Hepatocyte (in vitro differentiated cells): ENCODE measurements at regions not wholly inside any gene's neighbourhood (a gene's known extent, or its start where the extent isn't known, plus 50 kb on each side); places are given as distances from the start of the nearest gene placed in this dataset.

ENCODE experiments used
- DNase-seq: peaks from one replicate; pipeline ENCODE4 v3.0.0-alpha.2; 2016; ENCODE audit warnings: low spot score
- H2AFZ ChIP-seq: fragments of 200-600 bp; sonication (generic); 2 replicates; pipeline ENCODE4 v1.6.0; 2016; ENCODE audit warnings: antibody characterized with exemption, mild to moderate bottlenecking
- H3K27ac ChIP-seq: fragments of 200-600 bp; sonication (generic); 2 replicates; pipeline ENCODE4 v1.5.1; 2016; ENCODE audit warnings: mild to moderate bottlenecking
- H3K27me3 ChIP-seq: fragments of 200-600 bp; sonication (generic); 2 replicates; pipeline ENCODE4 v1.6.1; 2016
- H3K36me3 ChIP-seq: fragments of 200-600 bp; sonication (generic); replicated peaks from 2 replicates; pipeline ENCODE4 v1.5.1; 2016; ENCODE audit warnings: low read depth; ENCODE audit not compliant: insufficient read depth
- H3K4me1 ChIP-seq: fragments of 200-600 bp; sonication (generic); 2 replicates; pipeline ENCODE4 v1.5.1; 2016; ENCODE audit warnings: mild to moderate bottlenecking, moderate library complexity; ENCODE audit not compliant: insufficient read depth
- H3K4me2 ChIP-seq: fragments of 200-600 bp; sonication (generic); 2 replicates; pipeline ENCODE4 v1.6.0; 2016
- H3K4me3 ChIP-seq: fragments of 200-600 bp; sonication (generic); 2 replicates; pipeline ENCODE4 v1.5.1; 2016; ENCODE audit warnings: mild to moderate bottlenecking
- H3K79me2 ChIP-seq: fragments of 200-600 bp; sonication (generic); 2 replicates; pipeline ENCODE4 v1.6.0; 2017; ENCODE audit warnings: mild to moderate bottlenecking
- H3K9me2 ChIP-seq: fragments of 200-600 bp; sonication (generic); replicated peaks from 2 replicates; pipeline ENCODE4 v1.6.0; 2017; ENCODE audit warnings: mild to moderate bottlenecking; ENCODE audit not compliant: insufficient read depth
- H3K9me3 ChIP-seq: fragments of 200-600 bp; sonication (generic); 2 replicates; pipeline ENCODE4 v1.5.1; 2016; ENCODE audit warnings: low read depth, mild to moderate bottlenecking
- H4K20me1 ChIP-seq: fragments of 200-600 bp; sonication (generic); 2 replicates; pipeline ENCODE4 v1.6.0; 2016; ENCODE audit warnings: mild to moderate bottlenecking; ENCODE audit not compliant: insufficient read depth, poor library complexity, severe bottlenecking
- CTCF ChIP-seq: fragments of 200-600 bp; sonication (generic); IDR thresholded peaks from 2 replicates; pipeline ENCODE4 v1.5.1; 2016; ENCODE audit warnings: antibody characterized with exemption, mild to moderate bottlenecking; ENCODE audit not compliant: poor library complexity
- EZH2 ChIP-seq: fragments of 200-600 bp; sonication (generic); IDR thresholded peaks from 2 replicates; pipeline ENCODE4 v1.6.1; 2016; ENCODE audit warnings: antibody characterized with exemption, mild to moderate bottlenecking, borderline replicate concordance
- EZH2phosphoT487 ChIP-seq: fragments of 200-600 bp; sonication (generic); IDR thresholded peaks from one replicate; pipeline ENCODE4 v1.6.1; 2018; ENCODE audit warnings: antibody characterized with exemption, mild to moderate bottlenecking, low read depth, moderate library complexity; ENCODE audit not compliant: unreplicated experiment, severe bottlenecking
- WGBS: methylation state at CpG from one replicate; pipeline ENCODE4 v1.1.6; 2016; ENCODE audit warnings: low lambda C conversion rate; ENCODE audit errors: missing lambda C conversion rate; 5-methylcytosine and 5-hydroxymethylcytosine counted together

GRCh38 chr5:24325306-24325832 is 319.4 kb downstream of the CDH10 start:
- TF ChIP-seq EZH2, result no peak
- no peak for TF ChIP-seq EZH2phosphoT487
- no peak for TF ChIP-seq CTCF
- Histone ChIP-seq H3K4me1 (no peaks in the 10 kb centered on the region), H3K36me3 (no peaks in the 10 kb centered on the region), H3K4me2 (no peak overlapping the region), H3K27ac (no peak overlapping the region), H2AFZ (no peak overlapping the region), H3K27me3 (no peaks in the 10 kb centered on the region), H4K20me1 (no peaks in the 10 kb centered on the region), H3K4me3 (no peak overlapping the region), H3K9me3 (no peaks in the 10 kb centered on the region), H3K9me2 (no peaks in the 10 kb centered on the region), H3K79me2 (no peaks in the 10 kb centered on the region)
- DNase-seq, result no peak
- WGBS, result 95% methylated on average over 1 of the region's 1 CpG

- no peak for TF ChIP-seq EZH2
- TF ChIP-seq CTCF, result no peak
- TF ChIP-seq EZH2phosphoT487, result no peak
- Histone ChIP-seq H2AFZ (no peak overlapping the region), H4K20me1 (no peaks in the 10 kb centered on the region), H3K36me3 (no peaks in the 10 kb centered on the region), H3K27ac (no peak overlapping the region), H3K9me2 (no peaks in the 10 kb centered on the region), H3K4me2 (no peak overlapping the region), H3K4me1 (no peaks in the 10 kb centered on the region), H3K27me3 (no peaks in the 10 kb centered on the region), H3K79me2 (no peaks in the 10 kb centered on the region), H3K4me3 (no peak overlapping the region), H3K9me3 (no peaks in the 10 kb centered on the region)
- DNase-seq, result no peak
Measured at GRCh38 chr5:24331531-24331930, 313.2 kb downstream of the CDH10 start.

GRCh38 chr5:24347158-24347557 is 297.6 kb downstream of the CDH10 start:
- no peak overlapping the region for H3K4me2 ChIP-seq
- H3K79me2 ChIP-seq, result no peaks in the 10 kb centered on the region
- WGBS, result 74% methylated on average over 2 of the region's 2 CpGs
- no peaks in the 10 kb centered on the region for H3K9me3 ChIP-seq
- H3K4me1 ChIP-seq, result no peaks in the 10 kb centered on the region
- TF ChIP-seq EZH2phosphoT487 (no peak), EZH2 (no peak), CTCF (no peak)
- no peak overlapping the region for H2AFZ ChIP-seq
- H3K9me2 ChIP-seq, result no peaks in the 10 kb centered on the region
- H3K27ac ChIP-seq, result no peak overlapping the region
- H3K27me3 ChIP-seq, result no peaks in the 10 kb centered on the region
- no peak overlapping the region for H3K4me3 ChIP-seq
- no peaks in the 10 kb centered on the region for H4K20me1 ChIP-seq
- no peaks in the 10 kb centered on the region for H3K36me3 ChIP-seq
- DNase-seq, result no peak

GRCh38 chr5:24351285-24351684 is 293.5 kb downstream of the CDH10 start:
- Histone ChIP-seq H3K79me2 (no peaks in the 10 kb centered on the region), H4K20me1 (no peaks in the 10 kb centered on the region), H3K4me1 (no peaks in the 10 kb centered on the region), H3K9me2 (no peaks in the 10 kb centered on the region), H3K4me2 (no peak overlapping the region), H3K27ac (no peak overlapping the region), H2AFZ (no peak overlapping the region), H3K36me3 (no peaks in the 10 kb centered on the region), H3K9me3 (no peaks in the 10 kb centered on the region), H3K27me3 (no peaks in the 10 kb centered on the region), H3K4me3 (no peak overlapping the region)
- no peak for DNase-seq
- 88% methylated on average over 7 of the region's 7 CpGs for WGBS
- TF ChIP-seq CTCF (no peak), EZH2phosphoT487 (no peak), EZH2 (no peak)
